ENCODE measurements at regions not wholly inside any gene's neighbourhood (a gene's known extent, or its start where the extent isn't known, plus 50 kb on each side); places are given as distances from the start of the nearest gene placed in this dataset.
"Not testable (repeated sequence)": the region's sequence is repeated elsewhere in the genome, so short reads cannot be mapped to it uniquely, and the experiment has no call there.

DNA sequence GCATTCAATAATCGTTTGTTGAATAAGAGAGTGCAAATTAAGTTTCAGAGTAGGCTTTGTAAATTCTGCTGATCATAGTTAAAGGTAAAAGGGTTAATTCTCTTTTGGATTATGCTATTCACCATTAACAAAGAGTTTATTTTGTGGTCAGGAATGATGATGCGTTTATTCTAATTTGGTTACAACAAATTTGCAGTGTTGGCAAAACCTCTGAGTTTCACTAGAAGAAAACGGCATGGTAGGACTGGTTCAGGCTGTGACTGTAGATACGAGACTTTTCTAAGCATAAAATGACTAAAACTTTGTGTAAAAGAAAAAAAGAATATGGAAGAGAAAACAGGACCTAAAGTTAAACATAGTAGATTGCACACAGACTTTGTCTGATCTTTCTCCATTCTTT lies 234.7 kb downstream of the TLR4 start:
- no peak for DNase-seq (ENCODE audit: low read depth)

DNA sequence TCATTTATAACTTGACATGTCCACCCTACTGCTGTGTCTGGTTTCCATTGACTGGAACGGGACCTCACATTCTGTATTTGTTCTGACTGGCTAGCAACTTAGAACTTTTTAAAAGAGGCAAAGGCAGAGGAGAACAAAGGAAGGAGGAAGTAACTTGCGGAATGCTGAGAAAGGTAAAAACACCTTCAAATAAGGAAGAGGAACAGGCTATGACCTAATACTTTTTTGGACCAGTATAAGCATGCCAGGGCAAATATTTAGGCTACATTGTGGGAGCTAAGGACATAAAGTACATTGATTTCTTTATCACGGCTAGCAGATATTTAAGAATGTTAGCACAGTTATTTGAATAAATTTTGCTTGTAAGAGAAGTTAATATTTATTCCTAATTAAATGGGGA lies 240.5 kb downstream of the TLR4 start:
- not testable (repeated sequence) for DNase-seq (ENCODE audit: low read depth)

DNA sequence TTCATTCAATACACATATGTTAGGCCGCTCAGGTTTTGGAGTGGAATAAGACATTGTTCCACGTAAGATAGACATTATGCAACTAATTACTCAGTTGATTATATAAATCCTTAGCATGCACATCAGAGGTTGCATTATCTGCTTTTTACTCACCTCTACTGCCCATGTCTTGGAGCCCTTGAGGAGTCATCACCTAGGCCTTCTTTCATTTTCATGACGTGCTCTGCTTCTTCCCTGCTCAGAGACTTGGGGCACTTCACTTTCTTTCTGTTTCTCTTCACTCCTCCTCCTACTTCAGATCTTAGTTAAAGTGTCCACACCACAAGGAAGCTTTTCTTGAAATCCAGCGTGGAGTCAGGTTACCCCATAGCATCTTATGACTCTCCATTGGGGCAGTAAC lies 241.1 kb downstream of the TLR4 start:
- no peak for DNase-seq (ENCODE audit: low read depth)

DNA sequence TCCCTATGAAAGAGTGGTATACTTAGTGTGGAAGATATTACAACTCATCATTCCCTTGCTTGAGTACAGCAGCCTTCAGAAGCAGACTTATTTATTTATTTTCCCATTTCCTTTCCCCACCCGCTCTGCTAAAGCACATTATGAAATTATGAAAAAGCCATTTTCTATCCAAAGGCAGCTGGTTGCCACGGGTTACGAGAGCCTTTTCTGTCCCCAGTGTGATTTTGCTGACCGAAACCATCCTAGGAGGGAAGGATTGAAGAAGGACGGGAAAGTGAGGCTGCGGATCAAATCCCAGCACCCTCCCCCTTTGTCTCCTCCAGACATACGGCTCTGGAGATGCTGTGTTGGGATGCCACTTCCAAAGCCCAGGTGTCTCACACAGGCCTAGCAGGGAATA lies 246.9 kb downstream of the TLR4 start:
- no peak for DNase-seq (ENCODE audit: low read depth)

DNA sequence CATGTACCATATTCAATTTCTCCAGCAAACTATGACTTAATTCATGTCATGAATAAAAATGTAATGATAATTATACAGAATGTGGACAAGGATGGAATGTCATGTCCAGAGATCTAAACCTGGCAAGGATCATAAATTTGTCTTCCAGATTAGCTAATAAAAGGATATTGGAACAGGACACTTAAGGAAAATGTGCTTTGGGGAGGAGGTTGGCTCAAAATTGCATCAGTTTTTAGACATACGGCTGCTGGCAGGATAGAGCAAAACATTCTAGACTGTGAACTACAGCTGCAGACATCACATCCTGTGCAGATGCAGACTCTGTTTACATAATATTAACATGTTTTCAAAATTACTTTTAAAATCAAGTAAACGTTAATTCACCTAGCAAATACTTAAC lies 248.4 kb downstream of the TLR4 start:
- no peak for DNase-seq (ENCODE audit: low read depth)

DNA sequence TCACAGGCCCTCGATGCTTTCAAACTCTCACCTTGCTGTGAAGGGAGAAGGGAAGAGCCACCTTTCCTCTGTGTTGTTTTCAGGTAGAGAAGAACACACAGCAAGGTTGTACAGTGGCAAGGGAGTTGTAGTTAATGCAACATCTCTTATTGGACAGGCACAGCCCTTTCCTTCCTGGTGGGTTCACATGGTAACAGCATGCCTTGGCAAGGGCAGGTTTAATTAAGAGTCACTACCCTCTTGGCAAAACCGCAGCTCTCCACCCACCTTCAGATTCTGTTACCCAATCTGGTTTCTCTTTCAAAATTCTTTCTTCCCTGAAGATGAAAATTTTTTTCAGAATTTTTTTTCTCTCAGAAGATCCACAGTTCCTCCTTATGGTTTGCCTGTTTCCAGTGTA lies 253.1 kb downstream of the TLR4 start:
- no peak for DNase-seq (ENCODE audit: low read depth)

DNA sequence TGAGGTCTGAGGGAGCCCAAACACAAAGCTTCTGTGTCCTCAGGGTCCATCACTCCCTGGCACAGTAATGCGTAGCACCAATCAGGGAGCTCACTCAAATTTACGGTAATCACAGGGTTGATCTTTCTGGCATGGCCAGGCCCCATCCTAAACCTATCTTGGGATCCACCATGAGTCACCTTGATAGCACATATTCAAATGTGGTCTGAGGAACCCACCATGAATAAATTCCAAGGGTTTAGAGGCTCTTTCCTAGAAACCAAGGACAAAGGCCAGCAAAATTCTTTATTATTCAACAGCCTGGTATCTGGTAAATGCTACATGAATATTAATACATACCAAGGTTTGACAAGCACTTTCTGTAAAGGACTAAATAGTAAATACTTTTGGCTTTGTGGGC lies 254.5 kb downstream of the TLR4 start:
- DNase-seq (ENCODE audit: low read depth): no peak

DNA sequence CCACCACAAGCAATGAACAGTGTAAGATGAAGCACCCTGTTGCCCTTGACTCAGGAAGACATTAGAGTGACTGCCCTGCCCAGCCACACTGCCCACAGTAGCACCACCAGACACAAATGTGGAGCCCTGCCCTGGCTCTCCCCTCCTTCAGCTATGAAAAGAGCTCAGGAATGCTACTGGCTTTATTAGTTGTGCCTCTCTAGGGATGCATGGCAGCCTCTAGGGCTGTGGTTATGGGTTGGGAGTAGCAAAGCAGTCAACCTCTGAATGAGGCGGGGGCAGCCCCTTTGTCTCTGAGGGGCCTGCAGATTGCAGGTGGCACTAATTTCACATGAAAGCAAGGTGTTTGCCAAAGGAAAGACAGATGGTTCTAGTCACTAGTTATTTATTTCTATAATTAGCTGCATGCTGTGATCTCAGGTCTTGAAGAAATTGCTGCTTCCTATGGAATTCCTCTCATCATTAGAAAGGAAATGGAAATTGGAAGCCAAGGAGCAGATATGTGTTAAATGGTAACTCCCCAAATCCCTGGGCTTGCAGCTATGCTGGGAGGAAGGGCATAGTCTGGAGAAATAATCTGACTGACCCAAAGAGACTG lies 259.4 kb downstream of the TLR4 start:
- DNase-seq (ENCODE audit: low read depth): no peak

DNA sequence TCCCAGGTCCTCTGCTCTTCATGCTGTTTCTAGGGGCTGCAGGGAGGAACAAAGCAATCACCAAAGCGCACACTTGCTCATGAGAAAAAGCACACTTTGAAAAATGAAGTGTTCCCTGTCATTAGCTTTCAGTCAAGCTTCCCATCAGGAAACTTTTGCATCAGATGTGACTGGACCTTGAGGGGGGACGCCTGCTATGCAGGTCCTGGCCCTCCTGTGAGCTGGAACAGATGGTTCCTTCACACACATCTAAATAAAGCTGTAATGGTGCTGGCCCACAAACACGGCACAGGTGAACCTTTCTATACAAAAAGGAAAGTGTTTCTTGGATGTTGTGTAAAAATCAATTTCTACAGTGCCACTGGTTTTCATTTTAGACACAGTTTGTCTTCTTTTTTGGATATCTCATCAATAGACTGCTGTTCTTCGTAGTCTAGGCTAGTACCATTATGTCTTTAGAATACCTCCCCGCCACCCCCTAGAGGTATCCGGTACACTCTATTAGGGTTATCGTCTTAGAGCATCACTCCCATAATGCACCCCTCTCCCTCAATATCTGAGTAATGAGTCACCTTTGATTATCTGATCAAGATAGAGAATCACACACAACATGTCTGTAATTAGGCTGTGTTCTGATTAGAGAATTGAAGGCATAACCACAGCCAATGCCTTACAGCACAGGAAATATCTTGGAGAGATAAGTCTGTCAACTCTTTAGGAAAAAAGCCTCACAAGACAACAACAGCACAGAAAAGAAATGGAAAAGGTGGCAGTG lies 266.3 kb downstream of the TLR4 start:
- no peak for DNase-seq (ENCODE audit: low read depth)

DNA sequence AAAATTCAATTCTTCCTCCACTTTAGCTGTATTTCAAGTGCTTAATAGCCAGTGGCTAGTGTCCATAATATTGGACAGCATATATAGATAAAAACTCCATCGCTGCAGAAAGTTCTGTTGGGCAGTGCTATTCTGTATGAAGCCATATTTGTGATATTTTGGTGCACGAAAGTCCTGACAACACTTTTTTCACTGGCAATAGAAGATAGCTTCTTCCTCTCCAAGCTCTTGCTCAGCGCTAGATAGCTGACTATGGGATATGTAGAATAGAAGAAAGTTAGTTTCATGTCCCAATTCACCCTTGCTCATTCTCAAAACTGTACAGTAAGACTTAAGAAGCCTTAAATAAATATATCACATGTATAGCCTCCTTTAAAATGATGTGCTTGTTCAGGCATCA lies 269.9 kb downstream of the TLR4 start:
- DNase-seq (ENCODE audit: low read depth): no peak

DNA sequence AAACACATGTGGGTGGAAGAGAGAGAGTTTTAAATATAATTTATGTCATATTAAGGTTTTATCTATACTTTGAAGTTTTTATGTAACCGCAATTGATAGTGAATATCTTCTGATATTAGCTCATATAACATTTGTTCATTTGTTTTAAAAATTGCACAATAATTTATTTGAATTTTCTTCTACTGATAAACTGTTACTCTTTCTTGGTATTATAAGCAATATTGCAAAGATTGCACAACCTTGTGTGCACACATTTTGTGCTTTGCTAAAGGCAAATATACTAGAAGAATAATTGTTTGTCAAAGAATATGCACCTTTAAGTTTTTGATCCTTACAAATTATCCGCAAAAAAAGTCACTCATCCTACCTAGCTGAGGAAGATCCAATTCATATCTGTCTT lies 275.7 kb downstream of the TLR4 start:
- no peak for DNase-seq (ENCODE audit: low read depth)

DNA sequence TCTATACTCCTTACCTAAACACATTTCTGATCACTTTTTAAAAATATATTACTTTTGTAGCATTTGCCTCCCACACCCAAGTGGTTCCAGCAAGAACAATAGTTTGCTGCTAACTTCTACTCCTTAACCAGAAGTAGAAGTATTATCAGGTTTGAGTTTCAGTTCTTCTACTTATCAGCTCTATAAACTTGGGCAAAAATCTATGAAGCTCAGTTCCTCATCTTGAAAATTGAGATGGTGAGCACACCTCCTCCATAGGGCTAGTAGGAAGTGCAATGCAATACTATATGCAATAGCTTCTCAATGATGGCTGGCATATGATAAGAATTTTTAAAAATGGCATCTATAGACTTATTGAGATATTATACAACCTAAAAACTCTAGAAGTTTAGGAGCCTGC lies 283.7 kb downstream of the TLR4 start:
- no peak for DNase-seq (ENCODE audit: low read depth)

DNA sequence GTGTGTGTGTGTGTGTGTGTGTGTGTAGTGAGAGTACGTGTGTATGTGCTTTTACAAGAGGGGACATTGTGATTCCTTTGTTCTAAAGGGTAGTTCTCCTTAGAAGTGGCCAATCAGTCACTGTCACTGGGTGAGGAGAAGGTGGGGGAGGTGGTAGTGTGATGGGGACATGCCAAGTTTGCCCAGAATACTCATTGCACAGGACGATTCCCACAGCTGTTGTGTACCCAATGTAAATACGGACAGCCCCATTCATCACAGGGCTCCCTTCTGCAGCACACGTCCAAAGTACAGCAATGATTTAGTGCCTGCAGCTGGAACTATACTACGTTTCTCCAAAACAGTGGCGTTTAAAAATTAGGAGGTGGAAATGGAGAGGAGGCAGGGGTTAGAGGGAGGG lies 287.8 kb downstream of the TLR4 start:
- DNase-seq (ENCODE audit: low read depth): no peak

DNA sequence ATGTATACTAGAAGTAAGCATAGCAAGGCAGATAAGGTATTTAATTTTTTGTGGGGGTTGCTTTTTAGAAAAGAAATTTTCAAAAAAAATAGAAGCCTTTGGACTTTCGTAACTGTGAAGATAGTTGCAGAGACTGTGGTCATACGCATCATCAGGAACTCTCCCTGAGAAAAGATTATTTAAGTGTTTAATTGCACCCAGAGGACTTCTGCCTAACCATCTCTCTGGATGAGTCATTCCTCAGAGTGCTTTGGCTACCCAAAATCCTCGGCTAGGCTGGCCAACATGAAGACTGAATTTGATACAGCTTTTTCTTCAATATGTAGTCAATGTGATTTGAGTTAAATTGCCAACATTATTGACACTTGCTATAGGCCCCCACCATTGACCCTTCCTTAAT lies 296.4 kb downstream of the TLR4 start:
- no peak for DNase-seq (ENCODE audit: low read depth)

DNA sequence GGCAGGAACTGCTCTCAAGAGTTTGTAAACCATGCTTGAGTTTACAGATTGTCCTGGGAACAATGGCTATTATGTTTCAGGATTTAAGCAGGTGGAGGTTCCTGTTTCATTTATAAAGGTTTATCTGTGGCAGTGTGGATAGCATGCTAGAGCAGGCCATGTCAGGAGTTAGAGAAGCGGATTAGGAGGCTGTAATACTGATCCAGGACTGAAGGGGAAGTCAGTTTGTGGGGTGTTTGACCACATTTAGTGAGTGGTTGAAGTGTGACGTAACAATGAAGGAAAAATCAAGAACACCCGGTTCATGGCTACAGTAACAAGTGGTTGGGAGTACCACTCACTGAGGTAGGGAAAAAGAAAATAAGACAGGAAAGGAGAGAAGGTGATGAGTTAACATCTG lies 299.0 kb downstream of the TLR4 start:
- DNase-seq (ENCODE audit: low read depth): no peak

DNA sequence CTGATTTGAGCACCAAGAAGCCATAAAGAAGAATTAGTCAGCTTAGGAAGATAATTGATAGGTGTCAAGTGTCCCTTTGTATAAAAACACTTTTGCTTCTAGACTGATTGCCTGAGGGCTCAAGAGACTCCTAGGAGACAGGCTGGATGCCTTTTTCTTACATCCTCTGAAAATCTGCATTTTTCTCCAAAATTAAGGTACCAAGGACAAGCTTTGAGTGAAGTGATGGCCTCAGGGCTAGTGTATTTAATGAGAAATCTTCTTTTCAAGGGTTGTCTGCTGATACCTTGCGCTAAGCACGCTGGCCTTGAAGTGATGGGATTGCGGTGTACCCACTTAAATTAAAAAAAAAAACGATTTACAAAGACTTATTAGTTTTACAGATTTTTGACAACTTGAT lies 304.0 kb downstream of the TLR4 start:
- no peak for DNase-seq (ENCODE audit: low read depth)

DNA sequence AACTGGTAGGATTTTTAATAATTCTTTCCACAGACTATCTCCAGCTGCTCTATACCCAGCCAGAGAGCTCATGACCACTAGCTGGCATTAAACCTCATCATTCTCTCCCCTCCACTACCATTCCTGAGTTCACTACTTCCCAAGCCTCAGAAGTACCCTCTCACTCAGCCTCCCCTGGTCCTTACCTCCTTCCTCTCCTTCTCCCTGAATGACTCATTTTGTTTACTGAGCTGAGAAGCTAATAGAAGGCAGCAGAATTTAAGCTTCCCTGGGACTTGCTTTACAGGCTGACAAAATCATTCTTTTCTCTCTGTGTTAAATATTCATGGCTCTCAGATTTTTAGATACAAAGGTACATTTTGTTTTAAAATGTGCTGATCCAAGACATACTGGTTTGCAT lies 305.4 kb downstream of the TLR4 start:
- DNase-seq (ENCODE audit: low read depth): no peak

DNA sequence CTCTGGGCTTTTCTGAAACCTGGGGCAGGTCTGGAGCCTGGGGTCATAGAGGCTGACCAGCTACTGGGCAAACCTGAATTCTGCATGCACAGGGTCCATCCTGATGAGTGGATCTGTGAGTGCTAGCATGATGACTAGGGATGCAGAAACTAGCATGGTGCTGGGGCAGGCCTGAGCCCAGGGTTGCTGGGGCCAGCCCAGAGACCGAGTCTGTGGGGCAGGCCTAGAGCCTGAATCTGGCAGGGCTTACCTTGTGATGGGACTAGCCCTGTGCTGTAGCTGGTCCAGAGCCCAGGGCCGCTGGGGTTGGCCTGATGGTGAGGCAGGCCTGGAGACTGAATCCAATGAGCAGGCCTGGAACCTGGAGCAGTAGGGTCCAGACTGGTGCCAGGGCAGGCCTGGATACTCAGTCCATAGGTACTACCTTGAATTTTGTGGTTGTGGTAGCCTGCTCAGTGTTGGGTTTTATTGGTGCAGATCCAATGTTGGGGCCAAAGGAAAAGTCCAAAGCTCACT lies 313.5 kb downstream of the TLR4 start:
- no peak for DNase-seq (ENCODE audit: low read depth)

DNA sequence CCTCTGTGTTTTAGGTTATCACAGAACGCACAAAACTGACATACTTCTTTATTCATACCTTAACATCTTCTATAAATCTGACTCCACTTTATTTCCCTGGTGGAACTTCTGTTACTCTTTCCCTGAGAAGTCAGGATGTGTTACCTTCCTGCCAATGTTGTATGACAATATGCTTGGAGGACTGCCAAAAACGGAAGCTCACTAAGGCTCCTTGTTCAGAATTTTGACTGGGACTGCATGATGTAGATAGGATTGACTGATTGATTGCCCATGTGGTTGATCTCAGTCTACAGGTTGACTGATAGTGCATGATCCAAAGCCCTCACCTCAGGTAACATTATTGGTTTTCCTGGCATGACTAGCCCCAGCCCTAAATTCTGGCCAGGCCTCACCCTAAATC lies 319.4 kb downstream of the TLR4 start:
- no peak for DNase-seq (ENCODE audit: low read depth)

DNA sequence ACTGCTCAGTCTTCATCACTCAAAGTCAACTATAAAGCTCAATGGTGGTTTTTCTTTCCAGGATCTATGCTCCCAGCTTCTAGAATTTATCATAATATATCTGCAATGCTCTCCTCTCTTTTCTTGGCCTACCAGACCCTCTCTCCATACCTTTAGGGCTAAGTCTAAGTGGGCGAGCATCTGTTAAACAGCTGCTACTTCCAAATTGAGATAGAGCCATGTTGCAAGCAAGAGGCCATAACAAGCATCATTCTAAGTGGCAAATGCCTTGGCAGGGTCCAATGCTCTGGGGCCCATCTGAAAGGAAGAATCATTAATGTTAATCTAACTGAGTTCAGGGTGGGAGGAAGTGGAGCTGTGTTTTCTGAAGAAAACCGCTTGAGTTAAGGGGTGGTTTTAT lies 324.0 kb downstream of the TLR4 start:
- DNase-seq (ENCODE audit: low read depth): no peak

DNA sequence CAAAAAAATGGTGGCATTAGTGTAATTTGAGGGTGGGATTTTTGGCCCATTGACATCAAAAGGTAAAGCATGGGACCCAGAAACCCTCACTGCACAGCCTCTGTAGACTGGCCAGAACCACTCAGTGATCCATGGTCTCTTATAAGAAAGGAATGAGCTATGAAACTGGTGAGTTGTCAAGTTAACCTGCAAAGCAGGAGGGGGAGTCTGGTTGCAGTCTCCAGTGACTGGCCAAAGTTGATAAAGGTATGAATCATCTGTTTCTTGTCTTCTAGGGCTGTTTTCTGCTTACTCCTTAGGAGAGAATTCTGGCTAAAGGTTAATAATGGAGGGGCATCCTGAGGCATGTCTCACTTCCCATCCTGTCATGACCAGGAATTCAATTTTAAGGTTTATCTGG lies 325.2 kb downstream of the TLR4 start:
- no peak for DNase-seq (ENCODE audit: low read depth)

DNA sequence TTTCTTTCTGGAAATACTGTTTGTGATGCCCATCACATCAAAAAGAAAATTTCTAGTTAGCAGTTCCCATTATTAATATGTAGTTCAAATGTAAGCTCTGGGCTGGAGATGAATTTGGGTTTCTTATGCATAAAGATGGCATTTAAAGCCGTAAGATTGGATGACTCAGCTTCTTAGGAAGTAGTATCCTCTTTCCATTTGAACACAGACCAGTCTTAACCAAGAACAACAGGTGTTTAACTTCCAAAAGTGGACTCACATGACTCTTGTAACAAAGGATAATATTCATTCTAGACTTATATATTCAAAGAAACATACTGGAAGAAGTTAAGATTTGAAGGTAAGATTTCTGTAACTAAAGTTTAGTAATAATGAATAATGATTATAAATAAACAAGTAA lies 330.5 kb downstream of the TLR4 start:
- DNase-seq (ENCODE audit: low read depth): no peak

DNA sequence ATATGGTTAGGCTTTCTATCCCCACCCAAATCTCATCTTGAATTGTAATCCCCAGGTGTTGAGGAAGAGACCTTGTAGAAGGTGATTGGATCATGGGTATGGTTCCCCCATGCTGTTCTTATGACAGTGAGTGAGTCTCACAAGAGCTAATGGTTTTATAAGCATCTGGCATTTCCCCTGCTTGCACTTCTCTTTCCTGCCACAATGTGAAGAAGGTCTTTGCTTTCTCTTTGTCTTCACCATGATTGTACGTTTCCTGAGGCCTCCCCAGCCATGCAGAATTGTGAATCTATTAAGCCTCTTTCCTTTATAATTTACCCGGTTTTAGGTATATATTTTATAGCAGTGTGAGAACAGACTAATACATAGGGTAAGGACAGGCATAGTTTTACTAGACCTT lies 334.5 kb downstream of the TLR4 start:
- DNase-seq (ENCODE audit: low read depth): no peak

DNA sequence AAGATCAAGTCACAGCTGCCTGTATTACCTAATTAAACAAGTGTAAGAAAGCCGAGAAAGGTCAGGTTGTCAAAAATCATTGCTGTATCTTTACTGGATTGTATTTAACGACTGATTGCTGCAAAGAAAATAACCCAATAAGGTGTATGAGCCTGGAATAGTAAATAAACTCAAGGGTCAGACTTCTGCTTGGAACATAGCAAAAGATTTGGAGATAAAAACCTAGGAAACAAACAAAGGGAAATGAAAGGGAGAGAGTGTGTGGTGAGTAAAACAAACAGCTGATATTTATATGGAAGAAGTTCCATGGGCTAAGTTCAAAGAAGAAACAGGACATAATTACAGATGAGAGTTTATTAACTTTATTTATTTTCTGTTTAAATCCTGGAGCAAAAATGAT lies 354.0 kb downstream of the TLR4 start:
- no peak for DNase-seq (ENCODE audit: low read depth)

All from stimulated activated CD8-positive, alpha-beta memory T cell treated with anti-CD3 and anti-CD28 coated beads, Interleukin-4, amount 100 ng/mL, for 24 hours (primary cell).